ENCODE measurements at regions not wholly inside any gene's neighbourhood (a gene's known extent, or its start where the extent isn't known, plus 50 kb on each side); places are given as distances from the start of the nearest gene placed in this dataset.

GRCh38 chr6:137808836-137809315, 58.2 kb upstream of the TNFAIP3 start:
- TF ChIP-seq CTCF (IDR thresholded peaks at IDR 0.05) (no peak), POLR2A (IDR thresholded peaks at IDR 0.05) (no peak)

Data from upper lobe of left lung (tissue), 4 donors.